IPS DF 6.9 (cell line): ENCODE measurements at regions not wholly inside any gene's neighbourhood (a gene's known extent, or its start where the extent isn't known, plus 50 kb on each side); places are given as distances from the start of the nearest gene placed in this dataset.

Source experiments
- DNase-seq: peaks from one replicate; pipeline ENCODE4 v3.0.0-alpha.2; 2013; ENCODE audit warnings: low read depth, low spot score
- H3K27ac ChIP-seq: one replicate; pipeline ENCODE4 v1.5.1; 2013; ENCODE audit warnings: low read length, control low read depth
- H3K27me3 ChIP-seq: 2 replicates; pipeline ENCODE4 v1.6.1; 2013; ENCODE audit warnings: mild to moderate bottlenecking, low read length; ENCODE audit not compliant: control insufficient read depth, insufficient read depth
- H3K36me3 ChIP-seq: 2 replicates; pipeline ENCODE4 v1.6.1; 2013; ENCODE audit warnings: low read length; ENCODE audit not compliant: control insufficient read depth, insufficient read depth
- H3K4me1 ChIP-seq: 2 replicates; pipeline ENCODE4 v1.6.1; 2013; ENCODE audit warnings: low read length; ENCODE audit not compliant: control insufficient read depth, insufficient read depth
- H3K4me3 ChIP-seq: 2 replicates; pipeline ENCODE4 v1.5.1; 2013; ENCODE audit warnings: mild to moderate bottlenecking, low read length
- H3K9me3 ChIP-seq: 2 replicates; pipeline ENCODE4 v1.6.1; 2013; ENCODE audit warnings: low read length, inconsistent platforms; ENCODE audit not compliant: control insufficient read depth, insufficient read depth
- WGBS: extraction: QIAGEN DNeasy Blood & Tissue Kit; methylation state at CpG from one replicate; pipeline ENCODE4 v1.1.7; 2013; ENCODE audit warnings: mixed read lengths, missing lambda C conversion rate; ENCODE audit not compliant: insufficient read length, insufficient coverage; 5-methylcytosine and 5-hydroxymethylcytosine counted together

- DNase-seq: no peak
- no peak overlapping the region for H3K4me3 ChIP-seq
- H3K27me3 ChIP-seq: no peaks in the 10 kb centered on the region
- H3K9me3 ChIP-seq: no peaks in the 10 kb centered on the region
- WGBS: no CpG with 5 or more reads among the region's 3 CpGs
- peaks cover 9% of the 10 kb centered on the region for H3K4me1 ChIP-seq
- H3K36me3 ChIP-seq: no peaks in the 10 kb centered on the region
- no peak overlapping the region for H3K27ac ChIP-seq
Observed at GRCh38 chr4:41433361-41433760, 104.6 kb upstream of the LIMCH1 start.

DNA sequence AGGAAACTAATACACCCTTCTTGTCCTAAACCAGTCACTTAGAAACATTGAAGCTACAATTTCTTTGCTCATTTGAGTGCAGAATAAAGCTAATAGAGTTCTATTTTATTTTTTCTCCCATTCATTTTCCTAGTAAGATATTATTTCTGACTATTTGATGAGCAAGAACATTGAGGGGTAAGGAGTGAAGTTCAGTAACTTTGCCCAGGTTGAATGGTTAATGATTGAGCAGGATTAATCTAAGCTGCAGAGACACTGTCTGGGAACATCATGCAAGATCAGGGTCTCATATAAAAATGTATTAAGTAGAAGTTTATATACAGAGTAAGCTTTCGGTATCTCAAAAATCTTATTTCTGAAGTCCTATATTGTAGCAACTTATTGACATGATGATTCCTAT lies 102.4 kb upstream of the LIMCH1 start:
- peaks cover 7% of the 10 kb centered on the region for H3K4me1 ChIP-seq
- DNase-seq: no peak
- no peaks in the 10 kb centered on the region for H3K27me3 ChIP-seq
- no peak overlapping the region for H3K4me3 ChIP-seq
- no peaks in the 10 kb centered on the region for H3K9me3 ChIP-seq
- no peaks in the 10 kb centered on the region for H3K36me3 ChIP-seq
- no CpG with 5 or more reads among the region's 1 CpG for WGBS
- no peak overlapping the region for H3K27ac ChIP-seq

GRCh38 chr4:41436419-41436818 lies 101.5 kb upstream of the LIMCH1 start:
- DNase-seq: no peak
- WGBS: no CpG with 5 or more reads among the region's 4 CpGs
- H3K9me3 ChIP-seq: no peaks in the 10 kb centered on the region
- no peaks in the 10 kb centered on the region for H3K36me3 ChIP-seq
- no peaks in the 10 kb centered on the region for H3K27me3 ChIP-seq
- peaks cover 7% of the 10 kb centered on the region for H3K4me1 ChIP-seq
- no peak overlapping the region for H3K4me3 ChIP-seq
- H3K27ac ChIP-seq: no peak overlapping the region

- H3K9me3 ChIP-seq: no peaks in the 10 kb centered on the region
- H3K27me3 ChIP-seq: no peaks in the 10 kb centered on the region
- no peak overlapping the region for H3K27ac ChIP-seq
- no peak overlapping the region for H3K4me3 ChIP-seq
- DNase-seq: no peak
- H3K4me1 ChIP-seq: peaks cover 7% of the 10 kb centered on the region
- WGBS: no CpG with 5 or more reads among the region's 2 CpGs
- no peaks in the 10 kb centered on the region for H3K36me3 ChIP-seq
Observed at GRCh38 chr4:41437111-41437536, 100.8 kb upstream of the LIMCH1 start.

DNA sequence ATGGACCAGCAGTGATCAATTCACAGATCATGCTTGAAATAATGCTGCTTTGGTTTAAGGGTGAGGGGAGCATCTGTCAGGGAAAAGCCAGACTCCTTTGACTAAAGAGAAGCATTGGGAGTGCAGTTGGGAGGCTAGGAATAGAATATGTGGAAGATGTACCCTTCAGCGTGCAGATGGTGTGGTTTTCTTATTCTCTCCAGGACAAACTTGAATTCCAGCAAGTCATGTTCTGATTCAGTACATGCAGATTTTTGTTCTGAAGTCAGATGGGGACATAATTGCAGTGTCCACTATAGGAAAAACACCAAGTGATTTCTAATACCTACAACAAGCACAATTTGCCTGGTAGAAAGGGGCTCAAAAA lies 99.0 kb upstream of the LIMCH1 start:
- no peak for DNase-seq
- Histone ChIP-seq H3K4me3 (no peak overlapping the region), H3K9me3 (no peaks in the 10 kb centered on the region), H3K4me1 (peaks cover 4% of the 10 kb centered on the region), H3K27me3 (no peaks in the 10 kb centered on the region), H3K36me3 (no peaks in the 10 kb centered on the region), H3K27ac (no peak overlapping the region)
- WGBS: no CpG with 5 or more reads among the region's 1 CpG

- Histone ChIP-seq H3K27me3 (no peaks in the 10 kb centered on the region), H3K4me1 (no peaks in the 10 kb centered on the region), H3K27ac (no peak overlapping the region), H3K4me3 (no peak overlapping the region), H3K9me3 (no peaks in the 10 kb centered on the region), H3K36me3 (no peaks in the 10 kb centered on the region)
- no peak for DNase-seq
Observed at GRCh38 chr4:41442810-41443209, 95.1 kb upstream of the LIMCH1 start.

GRCh38 chr4:41443340-41444079 lies 94.4 kb upstream of the LIMCH1 start:
- H3K36me3 ChIP-seq: no peaks in the 10 kb centered on the region
- DNase-seq: no peak
- no peak overlapping the region for H3K4me3 ChIP-seq
- no peak overlapping the region for H3K27ac ChIP-seq
- no peaks in the 10 kb centered on the region for H3K4me1 ChIP-seq
- no CpG with 5 or more reads among the region's 5 CpGs for WGBS
- H3K27me3 ChIP-seq: no peaks in the 10 kb centered on the region
- no peaks in the 10 kb centered on the region for H3K9me3 ChIP-seq

- no peaks in the 10 kb centered on the region for H3K9me3 ChIP-seq
- no peaks in the 10 kb centered on the region for H3K27me3 ChIP-seq
- no CpG with 5 or more reads among the region's 1 CpG for WGBS
- no peak overlapping the region for H3K27ac ChIP-seq
- no peaks in the 10 kb centered on the region for H3K4me1 ChIP-seq
- H3K36me3 ChIP-seq: no peaks in the 10 kb centered on the region
- DNase-seq: no peak
- no peak overlapping the region for H3K4me3 ChIP-seq
Observed at GRCh38 chr4:41446391-41446790, 91.6 kb upstream of the LIMCH1 start.

- Histone ChIP-seq H3K9me3 (no peaks in the 10 kb centered on the region), H3K4me1 (0 out of 2 replicates have a peak, but pooled peaks cover 2% of the 10 kb centered on the region), H3K27me3 (no peaks in the 10 kb centered on the region), H3K36me3 (no peaks in the 10 kb centered on the region), H3K4me3 (no peak overlapping the region), H3K27ac (no peak overlapping the region)
- no peak for DNase-seq
- no CpG with 5 or more reads among the region's 11 CpGs for WGBS
Observed at GRCh38 chr4:41446981-41447725, 90.8 kb upstream of the LIMCH1 start.

- WGBS: no CpG with 5 or more reads among the region's 7 CpGs
- no peaks in the 10 kb centered on the region for H3K9me3 ChIP-seq
- H3K4me1 ChIP-seq: 0 out of 2 replicates have a peak, but pooled peaks cover 2% of the 10 kb centered on the region
- H3K4me3 ChIP-seq: no peak overlapping the region
- no peak overlapping the region for H3K27ac ChIP-seq
- no peaks in the 10 kb centered on the region for H3K27me3 ChIP-seq
- no peak for DNase-seq
- H3K36me3 ChIP-seq: no peaks in the 10 kb centered on the region
Observed at GRCh38 chr4:41448934-41449333, 89.0 kb upstream of the LIMCH1 start.

GRCh38 chr4:41451961-41452360 lies 86.0 kb upstream of the LIMCH1 start:
- no peaks in the 10 kb centered on the region for H3K27me3 ChIP-seq
- DNase-seq: no peak
- 0 out of 2 replicates have a peak, but pooled peaks cover 2% of the 10 kb centered on the region for H3K4me1 ChIP-seq
- no peak overlapping the region for H3K4me3 ChIP-seq
- WGBS: no CpG with 5 or more reads among the region's 3 CpGs
- no peaks in the 10 kb centered on the region for H3K36me3 ChIP-seq
- no peak overlapping the region for H3K27ac ChIP-seq
- H3K9me3 ChIP-seq: no peaks in the 10 kb centered on the region
